NCI-H524 treated with DMSO at 0.1 percent for 48 hours (cell line): ENCODE measurements at regions not wholly inside any gene's neighbourhood (a gene's known extent, or its start where the extent isn't known, plus 50 kb on each side); places are given as distances from the start of the nearest gene placed in this dataset.

Experiments used
- DNase-seq: peaks from one replicate; lab custom pipeline; 2025; lab: John Stamatoyannopoulos, UW

- DNase-seq: no peak
These were observed 493.8 kb upstream of the MGMT start for GRCh38 chr10:128973221-128973620.

- DNase-seq: no peak
These were observed 490.2 kb upstream of the MGMT start for GRCh38 chr10:128976856-128977255.

GRCh38 chr10:128978211-128978610, 488.8 kb upstream of the MGMT start:
- DNase-seq: no peak

GRCh38 chr10:128979405-128979804, 487.6 kb upstream of the MGMT start:
- DNase-seq: no peak

DNA sequence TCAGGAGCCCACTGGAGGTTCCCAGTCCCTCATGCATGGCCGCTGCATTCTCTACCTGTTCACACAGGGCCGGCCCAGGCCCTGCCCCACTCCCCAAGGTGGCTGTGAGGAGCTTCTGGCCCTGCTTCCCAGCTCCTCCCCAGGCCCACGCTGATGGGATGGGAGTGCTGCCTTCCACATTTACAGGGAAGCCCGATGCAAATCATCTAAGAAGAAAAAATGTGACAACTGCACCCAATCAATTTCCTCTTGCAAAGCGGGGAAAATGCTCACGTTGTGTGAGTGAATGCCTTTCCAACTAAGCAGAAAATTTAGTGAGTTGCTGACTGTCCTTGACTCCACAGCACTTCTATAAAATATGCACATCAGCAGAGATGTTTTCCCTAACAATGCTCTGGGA, 485.8 kb upstream of the MGMT start:
- DNase-seq: no peak

DNA sequence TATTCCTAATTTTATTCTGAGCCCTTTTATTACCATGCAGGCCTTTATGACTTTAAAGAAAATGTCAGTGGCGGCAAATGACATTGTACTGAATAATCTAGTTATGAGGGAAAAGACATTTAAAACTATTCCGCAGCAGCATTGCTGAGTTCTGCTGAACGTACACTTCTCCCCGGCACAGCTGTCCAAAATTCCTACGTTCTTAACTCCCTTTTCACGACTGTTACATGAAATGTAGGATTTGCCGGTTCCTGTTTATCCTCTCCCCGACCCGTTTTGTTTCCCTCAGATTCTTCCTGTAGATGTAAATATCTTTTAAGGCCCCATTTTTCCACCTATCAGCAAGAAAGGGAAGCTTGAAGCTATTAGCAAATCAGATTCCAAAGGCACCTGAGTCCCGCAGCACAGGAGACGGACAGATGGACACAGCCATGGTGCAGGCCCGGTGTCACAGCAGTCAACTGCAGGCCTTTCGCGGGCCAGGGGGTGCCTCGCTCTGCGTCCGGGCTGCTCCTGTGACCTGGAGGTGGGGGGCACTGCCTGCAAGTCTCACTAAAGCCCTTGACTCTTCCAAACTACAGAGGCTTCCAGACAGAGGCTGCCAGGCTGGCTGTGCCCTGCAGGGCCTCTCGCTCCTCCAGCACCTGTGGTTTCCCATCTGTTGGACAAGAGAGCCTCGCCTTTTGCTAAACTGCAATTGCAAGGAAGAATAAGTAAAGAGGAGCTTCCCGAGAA, 485.0 kb upstream of the MGMT start:
- DNase-seq: no peak

DNA sequence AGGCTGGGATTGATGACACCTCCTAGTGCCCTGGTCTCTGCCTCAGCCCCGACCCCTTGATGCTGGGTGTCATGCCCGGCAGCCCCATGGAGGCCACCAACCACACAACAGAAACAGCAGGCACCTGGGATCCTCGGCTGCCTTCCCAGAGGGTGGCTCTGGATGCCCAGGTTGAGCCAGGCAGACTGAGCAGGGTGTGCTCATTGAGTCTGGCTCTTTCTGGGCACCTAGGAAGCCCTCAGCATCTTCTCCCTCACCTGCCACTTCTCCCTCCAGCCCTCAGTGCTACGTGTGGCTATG, 484.5 kb upstream of the MGMT start:
- no peak for DNase-seq

GRCh38 chr10:128985036-128985435, 482.0 kb upstream of the MGMT start:
- no peak for DNase-seq

GRCh38 chr10:128990986-128991385, 476.1 kb upstream of the MGMT start:
- DNase-seq: no peak

GRCh38 chr10:128992770-128993169, 474.3 kb upstream of the MGMT start:
- no peak for DNase-seq

- DNase-seq: no peak
These were observed 473.6 kb upstream of the MGMT start for GRCh38 chr10:128993443-128993842.

GRCh38 chr10:128993911-128994538, 473.0 kb upstream of the MGMT start:
- no peak for DNase-seq

DNA sequence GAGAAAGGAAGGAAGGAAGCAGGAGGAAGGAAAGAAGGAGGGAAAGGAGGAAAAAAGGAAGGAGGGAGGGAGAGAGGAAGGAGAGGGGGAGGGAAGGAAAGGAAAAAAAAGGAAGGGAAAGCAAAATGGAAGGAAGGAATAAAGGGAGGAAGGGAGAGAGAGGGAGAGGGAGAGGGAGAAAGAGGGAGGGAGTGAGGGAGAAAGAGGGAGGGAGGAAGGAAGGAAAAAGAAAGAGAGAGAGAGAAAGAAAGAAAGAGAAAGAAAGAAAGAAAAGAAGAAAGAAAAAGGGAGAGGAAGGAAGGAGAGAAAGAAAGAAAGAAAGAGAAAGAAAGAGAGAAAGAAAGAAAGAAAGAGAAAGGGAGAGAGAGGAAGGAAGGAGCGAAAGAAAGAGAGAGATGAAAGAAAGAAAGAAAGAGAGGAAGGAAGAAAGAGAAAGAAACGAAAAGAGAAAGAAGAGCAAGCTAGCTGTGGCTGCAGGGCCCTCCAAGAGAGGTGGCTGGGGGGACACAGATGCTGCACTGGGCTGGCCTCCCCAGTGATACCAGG, 472.4 kb upstream of the MGMT start:
- DNase-seq: no peak

DNA sequence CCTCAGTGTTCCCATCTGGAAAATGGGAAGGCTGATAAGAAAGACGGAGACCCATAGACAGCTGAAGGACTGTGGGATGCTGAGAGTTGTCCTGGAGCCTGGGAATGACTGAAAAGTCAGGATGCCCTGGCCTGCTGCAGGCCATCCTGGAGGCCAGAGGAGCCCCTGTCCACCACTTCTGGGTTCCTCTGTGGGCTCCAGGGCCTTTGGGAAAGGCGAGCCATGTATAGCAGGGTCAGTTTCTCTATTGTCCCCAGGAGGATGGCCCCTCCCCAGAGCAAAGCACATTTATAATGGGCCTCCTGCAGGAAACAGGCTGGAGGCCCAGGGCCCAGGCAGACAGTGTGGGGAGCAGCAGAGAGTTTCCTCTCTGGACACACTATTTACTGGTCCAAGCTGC, 471.4 kb upstream of the MGMT start:
- DNase-seq: no peak

GRCh38 chr10:128996092-128996491, 470.9 kb upstream of the MGMT start:
- DNase-seq: no peak

- no peak for DNase-seq
These were observed 468.8 kb upstream of the MGMT start for GRCh38 chr10:128998101-128998805.

DNA sequence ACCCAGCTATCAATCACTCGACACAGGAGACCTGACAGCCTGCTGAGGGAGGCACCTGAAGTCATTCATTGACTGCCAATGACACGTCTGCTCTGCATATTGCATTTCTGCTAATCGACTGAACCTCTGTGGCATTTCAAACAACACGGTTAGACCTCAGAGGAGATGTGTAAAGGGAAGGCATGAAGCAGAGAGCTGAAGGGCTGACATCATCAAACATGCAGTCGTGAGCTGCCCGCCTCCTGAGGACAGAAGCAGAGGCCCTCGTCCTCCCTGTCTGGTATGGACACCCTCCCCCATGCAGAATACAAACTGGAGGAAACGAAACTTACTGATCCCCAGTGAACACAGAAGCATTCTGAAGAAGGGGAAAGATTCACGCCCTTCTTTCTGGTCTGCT, 462.6 kb upstream of the MGMT start:
- no peak for DNase-seq

DNA sequence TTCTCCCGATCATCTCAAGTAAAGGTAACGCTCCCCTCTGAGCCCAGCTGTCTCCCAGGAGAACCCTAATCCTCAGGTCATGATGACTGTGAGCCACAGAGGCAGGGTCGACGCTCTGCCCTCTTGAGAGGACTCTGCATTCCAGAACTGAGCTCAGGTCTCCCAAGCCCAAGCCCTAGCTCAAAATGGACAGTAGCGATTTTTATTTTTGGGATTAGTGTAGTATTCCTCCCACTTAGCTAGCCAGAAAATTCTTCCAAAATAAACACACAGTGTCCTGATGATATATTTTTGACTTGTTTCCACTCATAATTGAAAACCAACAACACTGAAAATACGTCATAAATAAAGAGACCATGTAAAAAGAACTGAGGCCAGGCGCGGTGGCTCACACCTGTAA, 462.0 kb upstream of the MGMT start:
- DNase-seq: no peak

- DNase-seq: no peak
These were observed 461.2 kb upstream of the MGMT start for GRCh38 chr10:129005804-129006203.

DNA sequence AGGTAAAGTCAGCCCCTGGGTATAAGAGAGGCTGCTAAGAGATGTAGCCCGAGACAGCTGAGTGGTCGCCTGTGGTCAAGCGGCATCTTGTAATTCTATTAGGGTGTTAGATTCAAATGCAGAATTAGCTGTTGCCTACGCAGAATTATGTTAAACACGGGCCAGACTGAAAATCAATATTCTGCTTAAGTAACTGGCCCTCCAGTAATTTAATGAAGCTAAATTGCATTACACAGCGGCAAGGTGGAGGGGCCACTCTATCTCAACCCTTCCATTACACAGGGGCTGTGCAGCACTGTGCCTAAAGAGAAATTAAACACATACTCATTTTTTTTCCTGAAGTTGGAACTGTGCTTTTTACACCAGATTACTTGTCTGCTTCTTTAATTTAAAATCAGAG, 448.5 kb upstream of the MGMT start:
- no peak for DNase-seq

GRCh38 chr10:129020651-129021330, 446.2 kb upstream of the MGMT start:
- no peak for DNase-seq

DNA sequence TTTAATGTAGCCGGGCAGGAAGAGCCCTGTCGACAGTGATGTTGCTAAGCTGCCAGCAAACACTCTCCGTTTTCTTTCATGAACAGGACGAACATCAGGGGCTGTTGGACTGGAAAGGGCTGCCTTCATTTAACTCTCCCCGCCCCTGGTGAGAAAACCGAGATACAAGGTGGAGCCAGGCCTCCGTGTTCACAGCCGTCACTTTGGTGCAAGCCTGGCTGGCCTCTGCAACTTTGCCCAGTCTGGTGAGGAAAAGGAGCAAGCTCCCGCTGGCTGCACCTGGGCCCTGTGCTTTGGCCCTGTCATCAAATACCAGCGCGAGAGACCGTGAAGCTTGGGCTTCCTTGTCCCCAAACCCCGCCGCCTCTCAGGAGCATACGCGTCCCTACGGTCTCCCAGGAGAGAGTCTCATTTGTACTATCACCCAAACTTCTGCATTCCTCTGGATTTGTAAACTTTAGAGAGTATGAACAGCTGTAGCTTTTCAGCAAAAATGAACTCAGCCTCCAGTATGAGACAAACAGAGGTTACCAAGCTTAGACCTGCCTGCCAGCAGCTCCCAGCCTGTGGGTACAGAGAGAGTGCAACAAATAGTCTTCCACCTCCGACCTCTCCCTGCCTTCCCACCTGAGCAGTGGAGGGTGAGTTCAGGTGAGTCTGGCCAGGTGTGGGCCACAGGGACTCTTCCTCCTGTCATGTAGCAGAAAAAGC, 445.3 kb upstream of the MGMT start:
- DNase-seq: no peak
